ENCODE measurements at regions not wholly inside any gene's neighbourhood (a gene's known extent, or its start where the extent isn't known, plus 50 kb on each side); places are given as distances from the start of the nearest gene placed in this dataset.

DNA sequence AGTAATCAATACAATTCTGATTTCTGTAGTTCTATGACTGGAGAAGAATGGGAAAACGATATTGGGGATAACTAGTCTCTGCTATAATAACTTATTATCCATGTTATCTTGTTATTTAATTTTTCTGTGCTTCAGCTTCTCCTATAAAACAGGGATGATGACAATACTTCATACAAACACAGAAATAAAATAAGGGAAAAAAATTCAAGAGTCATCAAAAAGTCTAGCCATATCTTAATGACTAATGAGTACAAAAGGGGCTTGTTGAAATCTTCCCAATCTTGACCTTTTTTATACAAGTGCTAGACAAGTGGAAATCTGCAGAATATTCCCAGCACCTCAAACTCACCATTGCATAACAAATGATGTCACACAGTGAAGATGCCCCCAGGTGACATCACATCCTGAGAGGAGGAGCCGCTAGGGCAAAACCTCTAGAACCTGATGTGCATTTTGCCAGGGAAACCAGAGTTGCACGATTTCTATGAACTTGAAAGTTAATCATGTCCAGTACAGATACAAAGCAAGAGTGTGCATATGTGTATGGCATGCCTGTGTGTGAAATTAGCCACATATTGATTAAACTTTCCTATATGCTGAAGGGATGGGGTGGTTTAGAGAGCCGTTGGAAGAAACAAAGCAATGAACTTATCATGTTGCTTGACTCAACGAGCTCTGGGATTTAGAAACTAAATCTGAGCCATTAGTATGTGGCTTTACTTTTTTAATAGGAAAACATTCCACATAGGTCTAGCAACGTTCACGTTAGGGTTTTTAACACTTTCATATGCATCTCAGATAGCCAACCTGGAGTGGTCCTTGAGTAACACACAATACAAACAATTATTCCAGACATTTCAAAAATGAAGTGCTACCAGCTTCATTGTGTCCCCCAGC is 278.9 kb downstream of the SLC4A3 start:
- TF ChIP-seq, protein P1, sequence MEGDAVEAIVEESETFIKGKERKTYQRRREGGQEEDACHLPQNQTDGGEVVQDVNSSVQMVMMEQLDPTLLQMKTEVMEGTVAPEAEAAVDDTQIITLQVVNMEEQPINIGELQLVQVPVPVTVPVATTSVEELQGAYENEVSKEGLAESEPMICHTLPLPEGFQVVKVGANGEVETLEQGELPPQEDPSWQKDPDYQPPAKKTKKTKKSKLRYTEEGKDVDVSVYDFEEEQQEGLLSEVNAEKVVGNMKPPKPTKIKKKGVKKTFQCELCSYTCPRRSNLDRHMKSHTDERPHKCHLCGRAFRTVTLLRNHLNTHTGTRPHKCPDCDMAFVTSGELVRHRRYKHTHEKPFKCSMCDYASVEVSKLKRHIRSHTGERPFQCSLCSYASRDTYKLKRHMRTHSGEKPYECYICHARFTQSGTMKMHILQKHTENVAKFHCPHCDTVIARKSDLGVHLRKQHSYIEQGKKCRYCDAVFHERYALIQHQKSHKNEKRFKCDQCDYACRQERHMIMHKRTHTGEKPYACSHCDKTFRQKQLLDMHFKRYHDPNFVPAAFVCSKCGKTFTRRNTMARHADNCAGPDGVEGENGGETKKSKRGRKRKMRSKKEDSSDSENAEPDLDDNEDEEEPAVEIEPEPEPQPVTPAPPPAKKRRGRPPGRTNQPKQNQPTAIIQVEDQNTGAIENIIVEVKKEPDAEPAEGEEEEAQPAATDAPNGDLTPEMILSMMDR (IDR thresholded peaks at IDR 0.05 in 4 of 5, conservative IDR thresholded peaks at IDR 0.05 in 1 of 5): no peak
- TF ChIP-seq POLR2A (IDR thresholded peaks at IDR 0.05): no peak

All from gastrocnemius medialis (tissue), 4 donors.